B cell (primary cell): ENCODE measurements at regions not wholly inside any gene's neighbourhood (a gene's known extent, or its start where the extent isn't known, plus 50 kb on each side); places are given as distances from the start of the nearest gene placed in this dataset.

ENCODE experiments used
- ATAC-seq: fragments of 200-7000 bp; cut with Tn5 transposase; one replicate; pipeline ENCODE4 v1.10.0; 2021; ENCODE audit warnings: low read depth, mild to moderate bottlenecking, moderate number of reproducible peaks, moderate library complexity
- CTCF ChIA-PET: fragments of 350-600 bp; sonication (Branson Sonifier 250); formaldehyde crosslinking; loops from one replicate; lab custom pipeline; 2021; ENCODE audit warnings: antibody characterized with exemption, inconsistent platforms; lab: Charles Lee
- POLR2A ChIA-PET: fragments of 350-600 bp; sonication (Branson Sonifier 250); formaldehyde crosslinking; loops from one replicate; lab custom pipeline; 2021; ENCODE audit warnings: antibody characterized with exemption; lab: Charles Lee
- DNase-seq: peaks from one replicate; pipeline ENCODE4 v3.0.0; 2013
- H2AFZ ChIP-seq: 2 replicates; pipeline ENCODE4 v1.6.1; 2012; ENCODE audit warnings: mild to moderate bottlenecking, low read depth, low read length; ENCODE audit not compliant: insufficient read depth, poor library complexity, severe bottlenecking
- H3K27ac ChIP-seq, 2 donors: 1 replicate in 1 of 2; 2 replicates in 1 of 2; pipeline ENCODE4 v1.5.1; 2012 to 2013; ENCODE audit warnings: low read length in 2 of 2, mild to moderate bottlenecking in 2 of 2, moderate library complexity in 1 of 2
- H3K27me3 ChIP-seq, 4 experiments: fragments of 200-600 bp in 1 of 4; sonication (generic) in 1 of 4; replicated peaks in 1 of 4; 1 replicate in 2 of 4; 2 replicates in 2 of 4; pipeline versions ENCODE4 v1.6.1 to v1.7.0; 2013 to 2016; ENCODE audit warnings: low read length in 3 of 4, mild to moderate bottlenecking in 2 of 4, mixed read lengths in 1 of 4, moderate library complexity in 1 of 4; ENCODE audit not compliant: insufficient read depth in 4 of 4, control insufficient read depth in 3 of 4; ENCODE audit errors: control extremely low read depth in 1 of 4
- H3K36me3 ChIP-seq, 2 experiments: replicated peaks in 1 of 2; 1 replicate in 1 of 2; 2 replicates in 1 of 2; pipeline versions ENCODE4 v1.6.1 to v1.7.1; 2013; ENCODE audit warnings: low read length in 1 of 2; ENCODE audit not compliant: insufficient read depth in 2 of 2, control insufficient read depth in 1 of 2; ENCODE audit errors: control extremely low read depth in 1 of 2, extremely low read depth in 1 of 2
- H3K4me1 ChIP-seq, 2 donors: fragments of 200-600 bp in 1 of 2; sonication (generic) in 1 of 2; 1 replicate in 1 of 2; 2 replicates in 1 of 2; pipeline versions ENCODE4 v1.5.1 to v1.6.1; 2013 to 2017; ENCODE audit warnings: low read length in 2 of 2; ENCODE audit not compliant: control insufficient read depth in 2 of 2, insufficient read depth in 2 of 2
- H3K4me2 ChIP-seq: replicated peaks from 2 replicates; pipeline ENCODE3; 2012; ENCODE audit warnings: mild to moderate bottlenecking, low read depth, low read length; ENCODE audit not compliant: poor library complexity, severe bottlenecking
- H3K4me3 ChIP-seq, 5 experiments: fragments of 200-600 bp in 1 of 5; sonication (generic) in 1 of 5; 1 replicate in 3 of 5; 2 replicates in 2 of 5; pipeline versions ENCODE4 v1.5.1 to v1.7.0; 2011 to 2016; ENCODE audit warnings: low read length in 4 of 5, mild to moderate bottlenecking in 4 of 5, low read depth in 2 of 5, control low read depth in 1 of 5, moderate library complexity in 1 of 5; ENCODE audit not compliant: insufficient read depth in 1 of 5; ENCODE audit errors: control extremely low read depth in 1 of 5, extremely low read depth in 1 of 5
- H3K79me2 ChIP-seq: fragments of 200-600 bp; sonication (generic); one replicate; pipeline ENCODE4 v1.6.0; 2016; ENCODE audit warnings: low read length; ENCODE audit not compliant: control insufficient read depth, insufficient read depth
- H3K9ac ChIP-seq: fragments of 200-600 bp; sonication (generic); 2 replicates; pipeline ENCODE4 v1.6.1; 2017; ENCODE audit warnings: mild to moderate bottlenecking, low read length, moderate library complexity
- H3K9me3 ChIP-seq, 3 donors: one replicate each; pipeline versions ENCODE4 v1.6.1 to v1.7.1; 2013; ENCODE audit warnings: low read length in 2 of 3; ENCODE audit not compliant: control insufficient read depth in 2 of 3, insufficient read depth in 1 of 3; ENCODE audit errors: control extremely low read depth in 1 of 3
- H4K20me1 ChIP-seq: 2 replicates; pipeline ENCODE4 v1.6.0; 2012; ENCODE audit warnings: mild to moderate bottlenecking, low read length; ENCODE audit not compliant: insufficient read depth, control insufficient read depth, poor library complexity, severe bottlenecking
- H3K27ac Mint-ChIP-seq: one replicate; pipeline ENCODE4 v1.8.0; 2021; ENCODE audit warnings: mixed read lengths
- H3K27me3 Mint-ChIP-seq: one replicate; pipeline ENCODE4 v1.8.0; 2021; ENCODE audit warnings: mixed read lengths
- H3K4me1 Mint-ChIP-seq: one replicate; pipeline ENCODE4 v1.8.0; 2021; ENCODE audit warnings: mixed read lengths
- H3K4me3 Mint-ChIP-seq: one replicate; pipeline ENCODE4 v1.8.0; 2021; ENCODE audit warnings: mixed read lengths
- H3K9me3 Mint-ChIP-seq: one replicate; pipeline ENCODE4 v1.8.0; 2022; ENCODE audit warnings: mixed read lengths; ENCODE audit not compliant: insufficient read depth
- CTCF ChIP-seq: fragments of 200-600 bp; IDR thresholded peaks from one replicate; pipeline ENCODE4 v1.8.0; 2022; ENCODE audit warnings: antibody characterized with exemption, mild to moderate bottlenecking
- EZH2 ChIP-seq: IDR thresholded peaks from 2 replicates; pipeline ENCODE4 v1.6.1; 2012; ENCODE audit warnings: borderline replicate concordance, low read depth, mild to moderate bottlenecking, moderate library complexity, low read length; ENCODE audit not compliant: insufficient read depth, poor library complexity, severe bottlenecking
- WGBS: methylation state at CpG from one replicate; pipeline ENCODE4 v1.1.5; 2013; ENCODE audit warnings: missing lambda C conversion rate; ENCODE audit not compliant: insufficient coverage; 5-methylcytosine and 5-hydroxymethylcytosine counted together
- intact Hi-C: fragments of 100-400 bp; cut with micrococcal nuclease; formaldehyde crosslinking; loops from one replicate; pipeline ENCODE4 v1.10.0; 2022

- Histone ChIP-seq H3K79me2 (no peaks in the 10 kb centered on the region), H3K36me3 (no peaks in the 10 kb centered on the region), H3K27me3 (peaks cover 0 to 7% (median 3%) of the 10 kb centered on the region in 4 experiments), H3K4me3 (no peak overlapping the region), H3K27ac (no peak overlapping the region), H3K9ac (no peak overlapping the region), H2AFZ (no peak overlapping the region), H3K9me3 (no peaks in the 10 kb centered on the region), H4K20me1 (no peaks in the 10 kb centered on the region), H3K4me2 (no peak overlapping the region), H3K4me1 (no peaks in the 10 kb centered on the region)
- WGBS, result no CpG with 5 or more reads among the region's 2 CpGs
- H3K4me1 Mint-ChIP-seq, result no peaks in the 10 kb centered on the region
- no peak overlapping the region for H3K4me3 Mint-ChIP-seq
- peaks cover 13% of the 10 kb centered on the region for H3K27me3 Mint-ChIP-seq
- ChIA-PET CTCF (interaction anchor here (0.9 kb wide), 1 partner anchor 11 kb away, joined by 3 read pairs; no protein-coding TSS in a partner anchor), POLR2A (no interaction called here)
- intact Hi-C loops, result no loop called here
- H3K27ac Mint-ChIP-seq, result no peak overlapping the region
- no peak for DNase-seq
- TF ChIP-seq CTCF (no peak), EZH2 (no peak)
- no peaks in the 10 kb centered on the region for H3K9me3 Mint-ChIP-seq
- no peak for ATAC-seq
Measured at GRCh38 chr11:119957951-119958350, 180.0 kb downstream of the TRIM29 start.

- Histone ChIP-seq H3K4me2 (no peak overlapping the region), H4K20me1 (no peaks in the 10 kb centered on the region), H3K27ac (no peak overlapping the region), H3K9ac (no peak overlapping the region), H3K4me1 (no peaks in the 10 kb centered on the region), H3K79me2 (no peaks in the 10 kb centered on the region), H3K4me3 (no peak overlapping the region), H3K27me3 (peaks cover 0 to 7% (median 5%) of the 10 kb centered on the region in 4 experiments), H2AFZ (no peak overlapping the region), H3K36me3 (no peaks in the 10 kb centered on the region), H3K9me3 (no peaks in the 10 kb centered on the region)
- TF ChIP-seq CTCF, result no peak
- TF ChIP-seq EZH2, result no peak
- POLR2A ChIA-PET, result no interaction called here
- Mint-ChIP-seq H3K4me1 (no peaks in the 10 kb centered on the region), H3K4me3 (no peak overlapping the region), H3K27me3 (peaks cover 35% of the 10 kb centered on the region), H3K9me3 (no peaks in the 10 kb centered on the region), H3K27ac (no peak overlapping the region)
- 80% methylated on average over 6 of the region's 6 CpGs for WGBS
- intact Hi-C loops, result no loop called here
- CTCF ChIA-PET, result no interaction called here
- ATAC-seq (no peak), DNase-seq (no peak)
Measured at GRCh38 chr11:119952441-119952840, 185.5 kb downstream of the TRIM29 start.
